BE2C (cell line): ENCODE measurements at regions not wholly inside any gene's neighbourhood (a gene's known extent, or its start where the extent isn't known, plus 50 kb on each side); places are given as distances from the start of the nearest gene placed in this dataset.

ENCODE experiments used
- DNase-seq: peaks from one replicate; pipeline ENCODE4 v3.0.0-alpha.2; 2020
- H3K27me3 ChIP-seq: fragments of 250-450 bp; sonication (Bioruptor Pico); 2 replicates; pipeline ENCODE4 v1.5.1; 2020; ENCODE audit warnings: mild to moderate bottlenecking
- H3K36me3 ChIP-seq: fragments of 250-450 bp; sonication (Bioruptor Pico); 2 replicates; pipeline ENCODE4 v1.5.1; 2020; ENCODE audit warnings: mild to moderate bottlenecking
- H3K4me1 ChIP-seq: fragments of 250-450 bp; sonication (Bioruptor Pico); 2 replicates; pipeline ENCODE4 v1.5.1; 2020
- H3K4me3 ChIP-seq: 2 replicates; pipeline ENCODE4 v1.5.1; 2011; ENCODE audit warnings: low read depth, low read length
- H3K9me3 ChIP-seq: fragments of 250-450 bp; sonication (Bioruptor Pico); 2 replicates; pipeline ENCODE4 v1.5.1; 2020
- TF ChIP-seq, protein P1 (sequence below): IDR thresholded peaks from 2 replicates; pipeline ENCODE4 v1.5.1; 2012; ENCODE audit warnings: mild to moderate bottlenecking, low read depth, low read length

DNA sequence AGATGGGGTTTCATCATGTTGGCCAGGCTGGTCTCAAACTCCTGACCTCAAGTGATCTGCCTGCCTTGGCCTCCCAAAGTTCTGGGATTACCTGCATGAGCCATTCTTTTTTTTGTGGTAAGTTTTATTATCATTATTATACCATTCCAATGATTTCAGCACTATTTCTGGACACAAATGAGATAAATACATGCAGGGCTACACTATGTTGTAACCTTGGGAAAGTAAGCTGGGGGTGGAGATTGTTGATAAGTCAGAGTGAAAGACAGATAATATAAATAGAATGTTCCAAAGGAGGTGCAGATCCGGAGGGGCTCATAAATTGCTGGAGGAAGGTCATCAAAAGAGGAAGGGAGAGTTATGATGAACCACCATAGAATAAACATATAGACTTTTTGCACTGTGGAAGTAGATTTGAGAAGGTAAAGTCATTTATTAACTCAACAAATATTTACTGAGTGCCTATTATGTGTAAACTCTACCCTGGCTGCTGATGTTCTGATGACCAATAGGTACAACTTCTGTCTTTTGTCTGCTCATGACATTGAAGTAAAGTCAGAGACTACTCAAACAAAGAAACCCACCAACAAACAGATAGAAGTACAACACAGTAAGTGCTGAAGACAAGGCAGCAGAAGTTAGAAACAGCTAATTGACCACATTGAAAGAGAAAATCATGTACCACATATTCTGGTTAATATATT, 478.9 kb upstream of the GOLIM4 start:
- Histone ChIP-seq H3K27me3 (no peaks in the 10 kb centered on the region), H3K9me3 (no peaks in the 10 kb centered on the region), H3K4me1 (no peaks in the 10 kb centered on the region), H3K36me3 (no peaks in the 10 kb centered on the region), H3K4me3 (no peak overlapping the region)
- DNase-seq: no peak
- TF ChIP-seq, protein P1, sequence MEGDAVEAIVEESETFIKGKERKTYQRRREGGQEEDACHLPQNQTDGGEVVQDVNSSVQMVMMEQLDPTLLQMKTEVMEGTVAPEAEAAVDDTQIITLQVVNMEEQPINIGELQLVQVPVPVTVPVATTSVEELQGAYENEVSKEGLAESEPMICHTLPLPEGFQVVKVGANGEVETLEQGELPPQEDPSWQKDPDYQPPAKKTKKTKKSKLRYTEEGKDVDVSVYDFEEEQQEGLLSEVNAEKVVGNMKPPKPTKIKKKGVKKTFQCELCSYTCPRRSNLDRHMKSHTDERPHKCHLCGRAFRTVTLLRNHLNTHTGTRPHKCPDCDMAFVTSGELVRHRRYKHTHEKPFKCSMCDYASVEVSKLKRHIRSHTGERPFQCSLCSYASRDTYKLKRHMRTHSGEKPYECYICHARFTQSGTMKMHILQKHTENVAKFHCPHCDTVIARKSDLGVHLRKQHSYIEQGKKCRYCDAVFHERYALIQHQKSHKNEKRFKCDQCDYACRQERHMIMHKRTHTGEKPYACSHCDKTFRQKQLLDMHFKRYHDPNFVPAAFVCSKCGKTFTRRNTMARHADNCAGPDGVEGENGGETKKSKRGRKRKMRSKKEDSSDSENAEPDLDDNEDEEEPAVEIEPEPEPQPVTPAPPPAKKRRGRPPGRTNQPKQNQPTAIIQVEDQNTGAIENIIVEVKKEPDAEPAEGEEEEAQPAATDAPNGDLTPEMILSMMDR: no peak

DNA sequence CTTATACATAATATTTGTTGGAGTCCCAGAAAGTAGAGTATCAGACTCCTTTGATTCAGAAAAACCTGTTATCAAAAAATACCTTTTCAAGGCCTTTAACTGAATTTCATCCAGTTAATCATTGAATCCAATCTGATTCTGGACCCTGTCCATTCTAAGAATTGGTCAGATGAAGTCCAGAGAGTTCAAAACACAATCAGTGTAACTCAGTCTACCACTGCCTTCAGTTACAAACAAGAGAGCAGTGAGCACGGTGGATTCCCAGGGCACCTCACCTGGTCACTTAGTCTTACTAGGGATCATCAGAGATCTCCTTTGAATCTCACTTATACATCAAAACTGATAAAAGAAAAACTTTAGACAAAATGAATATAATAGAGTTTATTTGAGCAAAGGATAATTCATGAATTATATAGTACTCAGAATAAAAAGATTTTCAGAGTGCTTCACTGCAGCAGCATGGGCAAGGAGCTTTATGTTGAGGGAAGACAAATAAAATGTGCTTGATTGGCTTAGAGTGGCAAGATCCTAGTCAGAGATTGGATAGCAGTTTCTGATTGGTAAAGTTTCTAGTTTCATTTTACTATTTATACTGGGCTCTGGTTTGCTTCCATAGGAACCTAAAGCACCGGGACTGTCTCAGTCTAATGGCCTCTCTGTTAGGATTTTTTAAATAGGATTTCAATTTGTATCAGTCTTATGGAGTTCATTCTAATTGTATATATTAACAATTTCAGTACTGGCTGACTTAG, 474.9 kb upstream of the GOLIM4 start:
- no peaks in the 10 kb centered on the region for H3K4me1 ChIP-seq
- no peaks in the 10 kb centered on the region for H3K36me3 ChIP-seq
- H3K27me3 ChIP-seq: no peaks in the 10 kb centered on the region
- H3K9me3 ChIP-seq: no peaks in the 10 kb centered on the region
- no peak overlapping the region for H3K4me3 ChIP-seq
- TF ChIP-seq, protein P1: no peak
- DNase-seq: no peak

DNA sequence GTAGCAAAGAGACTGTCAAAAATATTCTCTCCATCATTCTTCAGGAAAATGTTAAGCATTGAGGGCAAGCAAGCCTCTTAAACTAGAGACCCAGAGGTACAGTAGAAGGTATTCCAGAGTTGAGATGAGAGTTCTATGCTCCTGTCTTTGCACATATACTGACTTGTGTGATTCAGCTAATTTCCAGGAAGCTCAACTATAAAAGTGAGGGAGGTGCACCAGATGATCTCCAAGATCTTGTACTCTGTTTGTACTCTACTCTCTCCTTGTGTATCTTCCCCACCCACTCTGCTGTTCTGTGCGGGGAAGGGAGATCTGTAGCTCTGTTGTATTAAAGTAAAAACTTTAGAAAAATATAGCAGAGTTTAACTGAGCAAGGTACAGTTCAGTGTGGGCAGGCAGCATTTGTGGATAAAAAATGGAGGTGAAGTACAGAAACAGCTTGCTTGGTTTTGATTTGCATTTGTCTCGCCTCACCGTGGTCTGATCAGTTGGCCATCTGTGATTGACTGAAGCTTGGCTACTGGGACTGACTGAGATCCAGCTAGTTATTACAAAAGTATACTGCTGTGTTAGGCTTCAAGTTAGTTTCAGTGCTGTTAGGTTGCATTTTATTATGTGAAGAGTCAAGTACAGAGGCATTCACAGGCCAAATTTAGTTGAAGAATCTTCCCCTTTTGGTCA, 463.1 kb upstream of the GOLIM4 start:
- Histone ChIP-seq H3K27me3 (no peaks in the 10 kb centered on the region), H3K36me3 (no peaks in the 10 kb centered on the region), H3K4me1 (no peaks in the 10 kb centered on the region), H3K4me3 (no peak overlapping the region), H3K9me3 (no peaks in the 10 kb centered on the region)
- DNase-seq: no peak
- TF ChIP-seq, protein P1: no peak

DNA sequence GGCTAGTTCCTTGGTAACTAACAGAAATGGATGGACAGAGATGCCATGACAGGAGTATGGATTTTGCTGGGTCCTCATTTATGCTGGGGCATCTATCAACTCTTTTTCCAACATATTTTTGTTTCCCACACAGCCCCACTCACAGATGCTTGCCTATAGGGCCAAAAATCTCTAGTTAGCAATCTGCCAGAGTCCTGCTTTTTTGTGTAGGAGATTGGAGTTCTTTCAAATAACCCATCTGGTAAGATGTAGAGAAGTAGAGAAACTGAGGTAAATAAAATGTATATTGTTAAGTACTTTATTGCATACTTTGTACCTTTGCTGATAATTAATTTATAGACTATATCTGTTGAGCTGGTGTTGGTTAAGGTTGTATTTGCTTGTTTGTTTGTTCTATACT, 456.5 kb upstream of the GOLIM4 start:
- Histone ChIP-seq H3K4me3 (no peak overlapping the region), H3K27me3 (no peaks in the 10 kb centered on the region), H3K9me3 (no peaks in the 10 kb centered on the region), H3K36me3 (no peaks in the 10 kb centered on the region), H3K4me1 (no peaks in the 10 kb centered on the region)
- no peak for DNase-seq
- TF ChIP-seq, protein P1: no peak

DNA sequence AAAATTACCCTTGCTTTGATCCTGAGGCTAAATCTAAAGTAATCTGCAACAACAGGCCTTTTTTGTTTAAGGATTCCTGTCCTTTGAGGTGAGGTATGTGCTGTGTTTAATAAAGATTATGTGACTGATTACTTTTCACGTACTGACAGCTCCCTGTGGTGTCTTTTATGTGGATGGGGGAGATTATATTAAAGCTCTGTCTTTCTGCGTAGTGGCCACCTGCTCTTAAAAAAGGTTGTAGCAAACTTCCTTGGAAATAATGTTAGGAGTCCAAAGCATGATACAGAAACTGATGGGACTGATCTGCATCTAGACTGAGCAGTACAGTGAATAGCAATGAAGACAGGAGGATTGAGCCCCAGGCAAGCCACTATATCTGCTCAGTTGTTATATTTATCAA, 453.0 kb upstream of the GOLIM4 start:
- DNase-seq: no peak
- Histone ChIP-seq H3K4me1 (no peaks in the 10 kb centered on the region), H3K27me3 (no peaks in the 10 kb centered on the region), H3K36me3 (no peaks in the 10 kb centered on the region), H3K4me3 (no peak overlapping the region), H3K9me3 (no peaks in the 10 kb centered on the region)
- TF ChIP-seq, protein P1: no peak

DNA sequence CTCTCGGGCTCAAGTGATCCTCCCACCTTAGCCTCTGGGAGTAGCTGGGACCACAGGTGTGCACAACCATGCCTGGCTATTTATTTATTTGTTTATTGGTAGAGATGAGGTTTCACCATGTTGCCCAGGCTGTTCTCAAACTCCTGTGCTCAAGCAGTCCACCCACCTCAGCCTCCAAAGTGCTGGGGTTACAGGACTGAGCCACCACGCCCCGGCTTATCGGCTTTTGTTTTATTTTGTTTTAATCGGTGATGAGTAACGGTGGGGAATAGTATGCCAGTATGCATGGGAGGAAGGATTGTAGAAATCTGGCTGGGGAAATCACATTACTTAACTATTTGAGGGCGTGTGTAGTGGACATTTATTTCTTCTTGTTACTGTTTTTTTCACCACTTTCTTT, 451.0 kb upstream of the GOLIM4 start:
- TF ChIP-seq, protein P1: no peak
- DNase-seq: no peak
- H3K4me1 ChIP-seq: no peaks in the 10 kb centered on the region

More for the DNA sequence above, 451.0 kb upstream of the GOLIM4 start:
- no peak overlapping the region for H3K4me3 ChIP-seq
- H3K36me3 ChIP-seq: no peaks in the 10 kb centered on the region
- H3K27me3 ChIP-seq: no peaks in the 10 kb centered on the region
- no peaks in the 10 kb centered on the region for H3K9me3 ChIP-seq
